IPS-11a (cell line): ENCODE measurements at regions not wholly inside any gene's neighbourhood (a gene's known extent, or its start where the extent isn't known, plus 50 kb on each side); places are given as distances from the start of the nearest gene placed in this dataset.

Experiments used
- H3K4me3 ChIP-seq: one replicate; pipeline ENCODE4 v1.5.1; 2013; ENCODE audit warnings: low read depth, low read length, control low read depth

DNA sequence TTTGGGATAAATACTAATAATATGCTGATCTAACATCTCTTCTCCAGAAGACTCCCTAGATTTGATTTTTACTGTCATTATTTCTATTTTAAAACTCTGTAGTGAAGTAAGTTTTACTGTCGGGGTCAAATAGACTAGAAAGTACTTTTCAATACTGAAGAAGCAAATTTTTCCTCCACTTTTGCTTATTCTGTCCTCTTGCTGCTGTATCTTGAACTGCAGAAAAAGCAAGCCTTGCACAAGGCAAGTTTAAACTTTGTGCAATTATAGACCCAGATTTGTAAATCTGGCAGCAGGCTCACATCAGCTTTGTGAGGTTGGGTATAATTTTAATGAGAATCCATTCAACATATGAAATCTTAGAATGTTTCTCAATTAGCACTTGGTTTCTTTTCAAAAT lies 151.1 kb upstream of the ETS2 start:
- H3K4me3 ChIP-seq, result no peak overlapping the region

DNA sequence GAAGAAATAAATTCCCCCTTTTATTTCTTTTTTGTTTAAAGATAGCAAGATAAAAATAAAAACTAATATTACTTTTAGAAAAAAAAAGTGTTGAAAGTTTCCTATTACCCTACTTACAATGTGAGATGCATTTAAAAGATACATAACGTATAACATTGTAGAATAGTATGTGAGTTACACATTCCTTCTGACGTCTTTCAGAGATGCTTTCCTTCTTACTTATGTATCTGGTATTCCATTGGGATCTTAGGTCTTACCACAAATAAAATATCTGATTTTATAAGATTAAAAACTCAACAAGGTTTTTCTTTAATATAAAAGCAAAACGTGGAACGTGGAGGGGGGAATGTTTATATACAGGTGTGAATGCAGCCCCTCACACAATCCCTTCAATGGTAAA lies 147.2 kb upstream of the ETS2 start:
- H3K4me3 ChIP-seq, result no peak overlapping the region

DNA sequence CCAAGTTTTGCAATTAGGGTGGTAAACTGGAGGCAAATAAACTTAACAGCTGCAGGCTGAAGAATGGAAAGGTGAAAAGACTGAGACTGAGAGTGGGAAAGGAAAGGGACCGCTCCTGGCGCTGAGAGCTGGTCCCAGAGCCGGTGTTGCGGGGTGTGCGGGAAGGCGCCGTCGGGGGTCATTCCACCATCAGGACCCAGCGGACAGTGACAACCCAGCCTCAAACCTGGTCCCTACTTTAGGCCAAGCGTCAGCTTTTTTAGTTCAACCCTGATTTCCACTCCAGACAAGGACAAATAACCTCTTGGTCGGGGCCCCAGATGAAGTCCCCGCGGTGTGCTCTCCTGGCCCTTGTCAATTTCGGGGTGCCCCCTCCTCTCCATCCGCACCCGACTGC lies 145.8 kb upstream of the ETS2 start:
- H3K4me3 ChIP-seq, result peak overlapping the region; percentile 47

DNA sequence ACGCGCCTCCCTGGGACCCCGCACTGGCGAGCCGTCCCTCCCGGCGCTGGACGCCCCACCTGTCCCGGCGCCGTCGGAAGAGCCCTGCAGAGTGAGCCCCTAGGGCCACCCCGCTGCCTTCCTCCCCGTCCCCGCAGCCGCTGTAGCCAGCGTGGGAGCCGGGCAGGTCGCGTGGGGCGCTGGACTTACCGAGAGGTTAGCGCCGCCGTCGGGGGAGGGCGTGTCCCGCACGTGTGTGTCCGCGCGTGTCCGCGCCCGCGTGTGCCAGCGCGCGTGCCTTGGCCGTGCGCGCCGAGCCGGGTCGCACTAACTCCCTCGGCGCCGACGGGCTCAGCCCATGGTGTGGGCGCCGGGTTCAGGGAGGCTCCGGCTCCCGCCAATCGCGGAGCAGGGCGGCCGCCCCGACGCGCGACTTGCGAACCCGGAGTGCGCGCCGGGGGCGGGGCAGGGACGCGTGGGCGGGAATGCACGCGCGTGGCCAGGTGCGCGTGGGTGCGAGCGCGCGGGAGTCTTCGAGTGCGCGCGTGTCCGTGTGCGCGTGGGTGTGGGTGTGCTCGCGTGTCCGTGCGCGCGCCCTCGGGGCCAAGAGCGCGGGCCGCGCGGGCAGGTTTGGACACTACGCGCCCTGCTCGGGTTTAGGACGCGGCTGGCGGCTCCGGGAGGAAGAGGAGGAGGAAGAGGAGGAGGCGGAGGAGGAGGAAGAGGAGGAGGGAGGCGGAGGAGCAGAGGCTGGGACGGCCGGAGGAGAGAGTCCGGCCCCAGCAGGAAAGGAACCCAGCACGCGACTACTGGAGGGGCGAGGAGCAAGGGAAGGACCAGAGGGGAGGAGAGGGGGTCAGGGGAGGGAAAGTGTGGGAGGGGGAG lies 145.2 kb upstream of the ETS2 start:
- peak overlapping the region; percentile 47 for H3K4me3 ChIP-seq

DNA sequence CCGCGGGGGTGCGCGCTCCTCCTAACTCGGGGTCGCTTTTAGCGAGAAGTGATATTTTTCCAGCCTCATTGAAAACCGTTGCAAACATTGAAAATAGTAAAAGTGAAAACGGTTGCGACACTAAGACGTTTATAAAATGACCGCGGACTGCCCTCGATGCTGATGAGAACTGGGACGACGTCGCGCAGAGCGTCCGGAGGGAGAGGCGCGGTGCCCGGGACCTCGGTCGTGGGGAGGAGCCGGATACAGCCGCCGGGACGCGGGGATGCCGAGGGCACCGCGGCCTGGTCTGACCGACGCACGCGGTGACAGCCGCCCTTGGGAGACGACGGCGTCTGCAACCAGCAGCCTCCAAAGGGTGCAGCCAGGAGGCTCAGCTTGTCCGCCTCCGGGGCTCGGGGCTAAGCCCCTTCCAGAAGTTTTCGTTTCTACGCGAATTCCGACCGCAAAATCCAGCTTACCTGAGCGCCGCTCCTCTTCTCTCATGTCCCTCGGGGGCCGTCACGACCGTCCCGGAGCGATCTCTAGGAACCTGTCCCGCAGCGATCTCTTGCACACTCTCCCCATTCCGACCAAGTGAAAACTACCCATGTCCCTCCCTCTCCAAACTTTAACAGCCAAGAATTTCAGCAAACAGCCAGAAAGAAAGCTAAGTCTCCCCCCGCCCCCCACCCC lies 144.4 kb upstream of the ETS2 start:
- H3K4me3 ChIP-seq, result peak overlapping the region; percentile 47

DNA sequence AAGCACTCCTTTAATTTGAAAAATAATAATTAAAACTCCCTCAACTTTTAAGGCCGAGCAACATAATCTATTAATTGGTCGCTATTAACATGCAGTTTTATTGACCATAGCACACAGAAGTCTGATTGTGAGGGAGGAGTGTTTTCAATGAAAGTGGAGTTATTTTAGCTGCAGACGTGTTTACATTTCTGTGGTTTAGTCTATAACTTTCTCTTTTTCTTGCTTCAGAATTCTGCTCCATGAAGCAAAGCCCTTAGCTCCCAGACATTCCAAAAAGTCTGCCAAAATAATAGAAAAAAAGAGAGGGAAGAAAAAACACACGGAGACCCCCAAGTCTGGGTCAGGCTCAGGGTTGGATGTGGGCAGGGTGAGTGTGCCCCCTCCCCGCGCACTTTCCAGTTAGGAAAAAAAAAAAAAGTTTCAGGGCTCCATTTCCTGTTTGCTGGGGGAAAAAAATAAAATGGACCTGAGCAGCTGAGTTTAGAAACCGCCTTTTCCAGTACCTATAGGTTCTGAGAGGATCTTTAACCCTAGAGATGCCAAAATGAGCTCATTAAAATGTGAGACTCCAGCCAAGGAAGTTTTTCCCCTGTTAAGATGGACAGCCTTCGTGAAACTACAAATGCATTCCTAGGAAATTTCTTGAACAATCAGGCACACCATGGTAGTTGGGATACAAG lies 143.7 kb upstream of the ETS2 start:
- no peak overlapping the region for H3K4me3 ChIP-seq

DNA sequence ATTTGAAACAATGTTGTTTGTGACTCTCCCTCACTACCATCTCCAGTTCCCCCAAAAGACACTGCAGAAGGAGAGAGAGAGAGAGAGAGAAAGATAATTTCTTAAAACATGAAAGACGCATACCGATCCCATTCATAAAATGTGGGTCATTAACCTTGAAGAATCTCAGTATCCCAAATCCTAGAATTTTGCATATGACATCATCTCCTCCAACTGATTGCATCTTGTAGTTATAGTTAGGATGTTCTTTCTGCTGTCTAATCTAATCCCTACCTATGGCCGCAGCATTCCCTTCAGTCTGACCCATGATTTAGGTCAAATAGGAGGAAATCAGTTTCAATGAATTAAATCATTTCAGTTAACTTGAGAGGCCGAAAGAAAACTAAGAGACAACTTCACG lies 142.4 kb upstream of the ETS2 start:
- H3K4me3 ChIP-seq, result no peak overlapping the region

DNA sequence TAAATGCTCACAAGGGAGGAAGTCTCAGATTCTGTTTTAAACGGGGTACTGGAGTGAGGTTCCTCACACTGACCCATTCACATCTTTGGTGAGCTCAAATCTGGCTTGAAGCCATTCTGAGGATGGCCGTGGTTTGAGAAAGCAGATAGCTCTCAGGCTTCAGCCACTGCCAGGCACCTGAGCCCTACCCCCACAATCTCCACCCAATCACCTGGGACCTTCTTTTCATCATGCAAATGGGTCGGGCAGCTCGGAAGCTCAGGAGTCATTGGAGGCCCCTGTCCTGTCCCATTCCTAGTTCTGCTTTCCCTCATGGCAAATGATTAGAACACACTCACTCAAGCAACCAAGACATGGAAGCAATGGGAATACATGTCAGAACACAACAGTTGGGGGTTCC lies 141.4 kb upstream of the ETS2 start:
- no peak overlapping the region for H3K4me3 ChIP-seq

DNA sequence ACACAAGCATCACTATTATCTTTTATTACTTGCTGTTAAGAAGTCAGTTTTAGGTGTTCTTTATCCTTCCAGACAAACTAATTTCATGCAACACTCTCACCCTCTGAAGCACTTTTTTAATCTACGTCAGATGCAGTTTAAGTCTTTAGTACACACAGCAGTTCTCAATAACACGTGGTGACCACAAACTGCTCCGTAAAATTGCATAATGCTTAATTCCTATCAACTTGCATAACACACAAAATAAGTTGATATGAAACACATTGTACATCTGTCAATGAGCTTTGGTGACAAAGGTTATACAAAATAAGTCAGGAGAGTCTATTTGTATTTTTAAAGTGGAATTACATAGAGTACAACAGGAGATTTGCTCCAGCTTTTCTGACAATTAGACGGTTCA lies 140.9 kb upstream of the ETS2 start:
- no peak overlapping the region for H3K4me3 ChIP-seq

DNA sequence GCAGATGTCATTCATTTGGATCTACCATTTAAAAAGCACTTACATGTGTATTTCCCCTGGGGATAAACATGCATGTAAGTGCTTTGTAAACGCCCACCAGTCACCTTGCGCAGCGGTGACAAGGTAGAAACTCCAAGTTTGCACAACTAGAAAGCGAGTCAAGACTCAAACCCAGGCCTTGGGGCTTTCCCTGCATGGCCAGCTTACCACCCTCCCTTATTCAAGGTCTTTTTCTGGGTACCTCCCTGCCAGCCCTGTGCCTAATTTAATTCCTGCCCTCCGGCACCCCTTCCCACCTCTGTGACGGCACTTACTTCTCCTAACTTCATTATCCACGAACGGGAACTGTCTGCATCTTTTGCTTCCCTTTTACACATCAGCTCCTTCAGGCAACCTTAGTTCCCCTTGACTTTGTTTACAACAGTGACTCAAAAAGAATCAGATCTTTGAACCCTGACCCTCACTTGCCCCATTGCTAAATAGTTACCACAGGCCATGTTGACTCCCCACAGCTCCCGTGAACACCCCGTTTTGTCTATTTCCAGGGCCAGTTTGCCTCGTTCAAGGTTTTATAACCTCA lies 138.3 kb upstream of the ETS2 start:
- no peak overlapping the region for H3K4me3 ChIP-seq

DNA sequence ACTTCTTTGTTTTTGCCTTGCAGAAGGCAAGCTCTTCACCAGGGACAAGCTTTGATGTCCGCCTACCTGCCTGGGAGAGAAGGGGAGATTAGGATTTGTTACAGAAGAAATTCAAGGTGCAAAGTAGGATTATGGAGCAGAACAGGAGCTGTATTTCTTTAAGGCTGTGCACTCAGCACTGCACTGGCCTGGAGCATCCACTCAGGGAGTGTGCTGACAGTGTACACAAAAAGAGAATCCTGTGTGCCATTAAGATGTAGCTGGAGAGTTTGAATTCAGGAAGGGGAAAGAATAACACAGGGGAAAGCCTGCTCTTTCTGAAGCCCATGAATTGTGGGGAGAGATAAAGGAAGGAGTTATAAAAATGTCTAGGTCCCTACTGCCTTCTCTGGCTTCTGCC lies 137.7 kb upstream of the ETS2 start:
- H3K4me3 ChIP-seq, result no peak overlapping the region

DNA sequence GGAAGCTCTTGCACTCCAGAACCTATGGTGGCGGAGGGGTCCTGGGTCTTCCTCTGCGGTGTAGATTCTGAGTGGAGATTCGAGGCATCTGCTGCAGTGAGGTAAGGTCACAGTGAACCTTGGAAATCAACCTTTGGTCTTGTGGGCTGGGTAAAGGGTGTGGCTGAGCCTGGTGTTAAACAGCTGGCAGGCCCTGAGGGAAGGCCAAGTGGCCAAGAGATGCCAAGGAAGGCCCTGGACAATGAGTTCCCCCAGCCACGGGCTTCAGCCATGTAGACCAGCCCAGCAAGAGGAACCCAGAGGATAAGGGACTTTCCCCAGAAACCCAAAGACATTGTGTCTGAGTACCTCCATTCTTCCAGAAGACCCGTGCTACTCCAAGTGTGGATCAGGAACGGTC lies 137.2 kb upstream of the ETS2 start:
- H3K4me3 ChIP-seq, result no peak overlapping the region

DNA sequence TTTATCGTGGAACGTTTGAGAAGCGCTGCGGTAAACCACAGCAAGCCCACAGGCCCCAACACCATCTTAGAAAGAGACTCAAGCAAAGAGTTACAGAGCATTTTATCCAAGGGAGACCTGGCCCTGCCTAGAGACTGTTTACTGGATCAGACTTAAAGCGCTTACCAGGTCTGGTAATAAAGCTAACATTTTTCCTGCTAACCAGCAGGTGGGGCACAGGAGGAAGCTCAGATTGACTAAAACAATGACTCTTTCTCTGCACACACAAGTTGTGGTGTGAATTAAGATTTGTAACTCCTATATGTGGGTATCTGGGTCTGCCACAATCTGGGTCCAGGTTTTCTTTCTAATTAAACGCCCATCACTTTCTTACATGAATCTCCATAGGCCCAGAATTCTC lies 136.5 kb upstream of the ETS2 start:
- no peak overlapping the region for H3K4me3 ChIP-seq

DNA sequence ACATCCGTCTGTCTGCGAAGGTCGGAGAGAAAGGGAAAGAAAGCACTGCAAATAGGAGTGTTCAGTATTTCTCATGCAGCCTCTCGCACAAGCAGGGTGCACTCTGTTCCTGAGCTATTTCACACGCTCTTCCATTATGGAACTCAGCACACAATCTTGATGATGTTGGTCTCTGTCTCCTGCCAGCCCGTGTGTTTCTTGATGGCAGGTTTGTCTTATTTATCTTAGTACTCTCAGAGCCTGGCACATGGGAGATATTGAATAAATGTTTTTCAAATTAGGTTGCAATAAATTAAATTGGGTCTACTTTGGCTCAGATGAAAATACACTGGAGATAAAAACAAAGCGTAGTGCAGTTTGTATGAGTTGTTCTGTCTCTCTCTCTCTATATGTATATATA lies 134.9 kb upstream of the ETS2 start:
- H3K4me3 ChIP-seq, result no peak overlapping the region

DNA sequence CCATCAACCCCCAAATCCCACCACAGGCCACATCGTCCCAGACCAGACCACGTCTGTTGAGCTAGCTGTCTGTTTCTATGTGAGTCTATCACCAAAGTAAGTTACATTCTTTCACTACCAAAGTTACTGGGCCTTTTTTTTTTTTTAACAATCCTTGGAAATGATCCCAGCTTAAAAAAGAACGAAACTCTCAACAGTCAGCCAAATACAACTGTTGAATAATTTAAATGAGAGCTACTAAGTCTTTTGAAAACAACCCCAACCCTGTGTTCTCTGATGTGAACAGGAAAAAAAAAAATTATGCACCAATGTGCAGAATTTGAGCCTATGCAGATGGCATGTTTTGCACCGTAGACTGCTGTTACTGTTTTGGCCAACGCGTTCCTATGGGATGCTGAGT lies 134.0 kb upstream of the ETS2 start:
- H3K4me3 ChIP-seq, result no peak overlapping the region

DNA sequence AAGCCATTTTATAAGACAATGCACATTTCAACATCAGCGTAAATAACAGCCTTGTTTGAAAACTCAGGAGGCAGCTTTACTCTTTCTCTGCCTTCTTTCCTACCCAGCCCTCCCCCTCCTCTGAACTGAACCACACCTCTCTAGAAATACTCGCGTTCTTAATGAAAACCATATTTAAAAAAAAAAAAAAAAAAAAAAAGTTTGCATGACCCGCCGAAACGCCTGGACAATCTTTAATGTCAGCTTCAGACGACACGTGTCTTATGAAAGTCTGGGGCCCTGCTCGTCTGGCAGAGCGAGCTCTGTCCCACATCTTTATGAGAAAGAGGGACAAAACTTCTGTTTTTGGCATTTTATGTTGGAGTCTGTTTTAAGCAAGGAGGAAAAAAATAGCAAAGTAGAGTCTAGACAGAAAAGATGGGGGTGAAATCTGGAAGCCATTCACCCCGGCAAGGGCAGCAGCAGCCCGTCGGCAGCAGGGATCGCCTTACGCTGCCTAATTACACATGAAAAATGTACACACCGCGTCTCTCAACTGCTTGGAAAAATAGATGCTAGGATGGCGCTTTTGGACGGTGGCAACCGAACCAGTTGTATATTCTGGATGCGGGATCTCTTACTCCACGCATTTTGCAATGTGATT lies 130.4 kb upstream of the ETS2 start:
- H3K4me3 ChIP-seq, result no peak overlapping the region

DNA sequence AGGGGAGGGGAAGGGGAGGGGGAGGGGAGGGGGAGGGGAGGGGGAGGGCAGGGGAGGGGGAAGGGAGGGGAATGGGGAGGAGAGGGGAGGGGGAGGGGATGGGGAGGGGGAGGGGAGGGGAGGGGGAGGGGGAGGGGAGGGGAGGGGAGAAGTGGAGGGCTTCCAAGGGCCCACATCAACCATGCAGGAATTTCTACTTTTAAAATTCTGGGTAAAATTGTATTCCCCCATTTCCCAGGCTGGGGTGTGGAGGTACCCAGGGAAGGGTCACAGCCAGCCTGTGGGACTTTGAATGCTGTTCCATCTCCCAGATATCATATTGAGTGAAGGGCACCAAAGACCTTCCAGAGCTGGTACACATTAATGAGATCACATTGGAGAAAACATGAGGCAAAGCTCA lies 126.9 kb upstream of the ETS2 start:
- no peak overlapping the region for H3K4me3 ChIP-seq

DNA sequence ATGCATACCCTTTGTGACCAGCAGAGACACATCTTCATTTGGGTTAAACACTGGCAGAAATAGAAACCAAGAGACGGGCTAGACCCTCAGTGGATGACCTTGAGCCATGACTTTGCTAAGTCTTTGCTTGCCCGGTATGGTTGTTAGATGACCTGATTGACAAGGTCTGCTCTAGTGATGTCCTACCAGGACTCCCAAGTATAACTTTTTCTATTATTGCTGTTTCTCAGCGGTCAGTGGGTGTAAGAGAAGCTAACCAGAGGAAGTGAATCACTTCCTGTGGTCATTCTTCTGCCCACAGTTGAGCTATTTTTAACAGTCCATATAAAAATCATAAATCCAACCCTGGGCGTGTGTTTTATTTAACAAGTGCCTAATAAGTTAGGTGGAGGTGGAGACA lies 126.2 kb upstream of the ETS2 start:
- no peak overlapping the region for H3K4me3 ChIP-seq

DNA sequence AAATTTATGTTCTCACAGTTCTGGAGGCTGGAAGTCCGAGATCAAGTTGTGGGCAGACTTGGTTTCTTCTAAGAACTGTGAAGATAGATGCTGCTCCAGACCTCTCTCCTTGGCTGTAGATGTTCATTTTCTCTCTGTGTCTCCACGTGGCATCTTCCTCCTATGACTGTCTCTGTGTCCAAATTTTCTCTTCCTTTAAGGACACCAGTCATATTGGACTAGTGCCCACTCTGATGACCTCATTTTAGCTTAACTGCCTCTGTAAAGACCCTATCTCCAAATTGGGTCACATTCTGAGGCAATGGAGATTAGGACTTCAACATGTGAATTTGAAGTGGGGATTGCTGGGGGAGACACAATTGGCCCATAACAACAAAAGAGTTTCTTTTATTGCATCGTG lies 125.3 kb upstream of the ETS2 start:
- H3K4me3 ChIP-seq, result no peak overlapping the region

DNA sequence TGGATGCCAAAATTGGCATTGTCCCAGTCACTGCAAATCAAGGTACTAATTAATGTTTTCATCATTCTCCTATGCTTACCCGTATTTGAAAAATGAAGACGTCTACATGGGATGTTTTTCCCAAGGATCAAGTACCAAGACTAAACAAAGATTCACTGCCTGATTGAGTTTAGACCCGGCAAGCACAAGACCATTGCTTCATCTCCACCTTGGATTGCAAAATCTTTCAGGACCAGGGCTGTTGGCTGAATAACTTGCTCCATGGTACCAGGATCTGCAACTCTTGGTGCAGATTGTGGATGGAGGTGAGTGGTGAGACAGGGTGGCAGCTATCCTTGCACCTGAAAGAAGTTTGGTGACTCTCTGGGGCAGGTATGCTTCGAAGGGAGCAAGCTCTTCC lies 122.5 kb upstream of the ETS2 start:
- no peak overlapping the region for H3K4me3 ChIP-seq

DNA sequence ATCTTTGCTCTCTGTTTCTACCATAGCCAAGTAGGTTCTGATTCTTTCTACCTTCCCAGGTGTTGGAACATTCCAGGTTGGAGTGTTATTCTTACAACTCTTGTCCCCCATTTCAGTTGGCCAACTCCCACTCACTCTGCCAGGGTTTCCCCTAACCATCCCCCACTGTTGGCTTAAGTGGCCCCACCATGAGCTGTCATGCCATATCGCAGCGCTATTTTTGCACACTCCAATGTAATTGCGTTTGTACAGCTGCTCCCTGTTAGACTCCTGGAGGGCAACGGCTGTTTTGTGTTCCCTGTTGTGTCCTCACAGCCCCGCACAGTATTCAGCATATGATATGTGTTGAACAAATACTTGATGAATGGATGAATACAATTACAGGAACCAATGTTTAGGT lies 117.7 kb upstream of the ETS2 start:
- H3K4me3 ChIP-seq, result no peak overlapping the region
